DND-41 (cell line): ENCODE measurements at regions not wholly inside any gene's neighbourhood (a gene's known extent, or its start where the extent isn't known, plus 50 kb on each side); places are given as distances from the start of the nearest gene placed in this dataset.
"Not testable (repeated sequence)": the region's sequence is repeated elsewhere in the genome, so short reads cannot be mapped to it uniquely, and the experiment has no call there.

ENCODE experiments used
- CTCF ChIP-seq: IDR thresholded peaks from 2 replicates; pipeline ENCODE4 v1.5.1; 2012; ENCODE audit warnings: borderline replicate concordance, low read length, moderate library complexity, mild to moderate bottlenecking; ENCODE audit not compliant: poor library complexity, severe bottlenecking; ENCODE audit errors: extremely low read depth
- EZH2 ChIP-seq: IDR thresholded peaks from 3 replicates; pipeline ENCODE4 v1.6.1; 2012; ENCODE audit warnings: borderline replicate concordance, low read depth, mild to moderate bottlenecking, moderate library complexity, low read length, inconsistent platforms; ENCODE audit not compliant: severe bottlenecking

- not testable (repeated sequence) for TF ChIP-seq CTCF, EZH2
Measured at GRCh38 chrX:737021-737420, 106.4 kb downstream of the SHOX start.
